ENCODE measurements at regions not wholly inside any gene's neighbourhood (a gene's known extent, or its start where the extent isn't known, plus 50 kb on each side); places are given as distances from the start of the nearest gene placed in this dataset.

GRCh38 chr4:163610648-163611047 lies 116.2 kb downstream of the TMA16 start:
- TF ChIP-seq CTCF (conservative IDR thresholded peaks at IDR 0.05) = no peak
- H3K27ac ChIP-seq = no peak overlapping the region

GRCh38 chr4:163611182-163611581 lies 116.7 kb downstream of the TMA16 start:
- no peak for TF ChIP-seq CTCF (conservative IDR thresholded peaks at IDR 0.05)
- H3K27ac ChIP-seq = no peak overlapping the region

- no peak for TF ChIP-seq CTCF (conservative IDR thresholded peaks at IDR 0.05)
- no peak overlapping the region for H3K27ac ChIP-seq
Measured at GRCh38 chr4:163611784-163612445, 117.4 kb downstream of the TMA16 start.

- TF ChIP-seq CTCF (conservative IDR thresholded peaks at IDR 0.05) = no peak
- H3K27ac ChIP-seq = no peak overlapping the region
Measured at GRCh38 chr4:163612762-163613161, 118.3 kb downstream of the TMA16 start.

- no peak for TF ChIP-seq CTCF (conservative IDR thresholded peaks at IDR 0.05)
- no peak overlapping the region for H3K27ac ChIP-seq
Measured at GRCh38 chr4:163613383-163613782, 118.9 kb downstream of the TMA16 start.

GRCh38 chr4:163614866-163615265 lies 120.4 kb downstream of the TMA16 start:
- H3K27ac ChIP-seq = no peak overlapping the region
- TF ChIP-seq CTCF (conservative IDR thresholded peaks at IDR 0.05) = no peak

GRCh38 chr4:163618845-163619244 lies 124.4 kb downstream of the TMA16 start:
- no peak overlapping the region for H3K27ac ChIP-seq
- no peak for TF ChIP-seq CTCF (conservative IDR thresholded peaks at IDR 0.05)

Measured in VCaP (cell line).